Gastroesophageal sphincter (tissue), 3 donors: ENCODE measurements at regions not wholly inside any gene's neighbourhood (a gene's known extent, or its start where the extent isn't known, plus 50 kb on each side); places are given as distances from the start of the nearest gene placed in this dataset.

Source experiments
- CTCF ChIP-seq, 4 experiments: fragments of 200-600 bp in 2 of 4; fragments of 450-650 bp in 2 of 4; sonication (generic) in 1 of 4; IDR thresholded peaks; one replicate each; pipeline ENCODE4 v1.5.1; 2017 to 2019; ENCODE audit warnings: antibody characterized with exemption in 4 of 4, mild to moderate bottlenecking in 2 of 4, moderate library complexity in 2 of 4
- POLR2AphosphoS5 ChIP-seq: sonication (generic); formaldehyde crosslinking; IDR thresholded peaks from one replicate; pipeline ENCODE4 v1.6.1; 2017; ENCODE audit warnings: antibody characterized with exemption

- TF ChIP-seq POLR2AphosphoS5, result no peak
- no peak for TF ChIP-seq CTCF (IDR thresholded peaks at IDR 0.05)
Measured at GRCh38 chr1:185483217-185483616, 166.2 kb upstream of the IVNS1ABP start.
